CD1c-positive myeloid dendritic cell (primary cell): ENCODE measurements at regions not wholly inside any gene's neighbourhood (a gene's known extent, or its start where the extent isn't known, plus 50 kb on each side); places are given as distances from the start of the nearest gene placed in this dataset.

ENCODE experiments used
- DNase-seq: peaks from one replicate; pipeline ENCODE4 v3.0.0-alpha.2; 2016; ENCODE audit errors: extremely low spot score

DNA sequence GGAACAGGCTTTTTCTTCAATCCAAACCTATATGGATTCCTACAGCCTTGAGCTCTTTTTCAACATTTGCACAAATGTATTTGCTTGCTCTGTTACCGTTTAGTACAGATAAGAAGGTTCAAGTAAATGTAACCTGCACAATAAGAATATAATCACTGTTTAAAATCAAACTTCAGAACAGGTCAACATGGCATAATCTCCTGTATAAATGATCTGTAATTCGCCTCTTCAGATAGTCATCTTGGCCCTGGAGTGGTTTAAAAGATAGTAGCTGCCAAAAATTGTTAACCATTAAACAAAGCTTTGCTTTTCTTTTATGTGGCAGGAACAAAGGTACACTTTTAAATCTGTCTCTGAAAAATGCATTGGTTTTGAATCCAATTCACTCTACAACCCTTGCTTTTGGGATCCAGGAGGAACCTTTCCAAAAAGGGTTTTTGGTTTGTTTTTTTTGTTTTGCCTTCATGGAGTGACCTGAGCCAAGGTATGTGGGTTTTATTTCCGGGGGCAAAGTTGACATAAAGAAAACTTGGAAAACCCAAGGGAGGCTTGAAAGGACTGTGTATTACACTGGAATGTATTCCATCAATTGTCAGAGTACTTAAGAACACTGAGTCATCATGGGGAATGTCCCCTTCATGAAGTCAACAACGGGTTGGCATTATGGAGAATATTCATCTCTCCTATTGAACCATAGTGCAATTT, 210.4 kb upstream of the HCCS start:
- DNase-seq: no peak

DNA sequence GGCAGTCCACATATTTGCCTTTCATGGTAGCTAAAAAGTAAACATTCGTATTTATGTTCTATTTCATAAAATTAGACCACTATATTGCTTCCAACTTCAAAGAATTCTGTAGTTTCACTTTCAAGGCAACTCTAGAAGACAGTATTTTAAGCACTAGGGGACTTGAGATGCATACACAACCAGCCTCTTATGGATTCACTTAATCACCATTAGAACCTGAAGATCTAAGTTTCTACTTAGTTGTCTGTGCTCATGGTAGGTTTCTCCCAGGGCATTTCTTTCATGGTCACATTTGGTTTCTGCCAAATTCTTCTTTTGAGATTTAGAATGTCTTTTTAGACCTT, 209.9 kb upstream of the HCCS start:
- no peak for DNase-seq

DNA sequence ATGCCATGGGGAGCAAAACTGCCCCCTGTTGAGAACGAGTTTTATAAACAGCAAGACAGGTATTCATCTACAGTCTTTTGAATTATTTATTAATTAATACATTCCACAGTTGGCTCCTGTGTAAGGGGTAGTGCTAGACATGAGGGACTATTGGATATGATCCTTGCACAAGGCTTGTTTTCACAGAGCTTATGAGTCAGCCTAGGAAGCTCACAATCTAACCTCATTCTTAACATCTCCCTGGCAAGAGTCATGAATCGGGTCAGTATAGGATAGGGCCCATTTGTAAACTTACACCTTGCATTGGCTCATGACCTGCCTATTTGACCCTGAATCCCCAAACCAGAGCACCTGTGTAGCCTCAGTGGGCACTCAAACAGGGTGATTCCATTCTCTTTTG, 209.1 kb upstream of the HCCS start:
- DNase-seq: no peak

DNA sequence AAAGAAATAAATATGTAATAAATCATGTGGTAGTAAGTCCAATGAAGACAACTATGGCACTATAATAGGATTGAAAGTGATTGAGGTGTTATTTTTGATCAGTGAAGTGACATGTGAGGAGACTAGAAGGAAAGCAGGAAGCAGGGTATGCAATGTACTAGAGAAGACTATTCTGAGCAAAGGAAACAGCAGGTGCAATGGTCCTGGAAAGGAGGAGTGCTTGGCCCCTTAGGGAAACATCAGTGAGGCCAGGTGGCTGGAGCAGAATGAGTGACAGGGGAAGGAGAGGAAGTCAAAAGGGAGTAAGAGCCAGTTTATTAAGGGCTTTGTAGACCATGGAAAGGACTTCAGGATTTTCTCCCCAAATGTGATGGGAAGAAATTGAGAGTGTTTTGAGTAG, 207.6 kb upstream of the HCCS start:
- no peak for DNase-seq

DNA sequence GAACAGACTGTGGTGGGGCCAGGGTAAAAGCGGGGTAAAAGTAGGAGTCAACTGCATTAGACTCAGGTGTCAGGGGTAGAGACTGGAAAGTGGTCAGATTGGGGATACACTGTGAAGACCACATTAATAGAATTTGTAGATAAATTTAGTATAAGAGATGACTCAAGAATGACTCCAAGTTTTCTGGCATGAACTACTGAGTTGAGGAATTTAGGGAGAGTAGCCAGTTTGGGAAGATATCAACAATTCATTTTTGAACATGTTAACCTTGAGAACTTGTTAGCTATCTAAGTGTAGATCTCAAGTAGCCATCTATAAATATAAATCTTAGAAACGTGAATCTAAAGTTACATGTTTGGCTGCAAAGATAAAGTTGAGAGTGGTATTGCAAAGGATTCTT, 206.9 kb upstream of the HCCS start:
- no peak for DNase-seq

DNA sequence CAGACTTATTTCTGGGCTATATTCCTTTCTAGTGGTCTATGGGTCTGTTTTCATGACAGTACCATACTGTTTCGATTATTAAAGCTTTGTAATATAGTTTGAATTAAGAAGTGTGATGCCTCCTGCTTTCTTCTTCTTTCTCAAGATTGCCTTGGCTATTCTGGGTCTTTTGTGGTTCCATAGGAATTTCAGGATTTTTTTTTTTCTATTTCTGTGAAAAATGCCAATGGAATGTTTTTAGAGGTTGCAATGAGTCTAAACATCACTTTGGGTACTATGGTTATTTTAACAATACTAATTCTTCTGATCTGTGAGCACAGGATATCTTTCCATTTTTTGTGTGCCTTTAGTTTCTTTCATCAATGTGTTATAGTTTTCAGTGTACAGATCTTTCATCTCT, 204.3 kb upstream of the HCCS start:
- no peak for DNase-seq

DNA sequence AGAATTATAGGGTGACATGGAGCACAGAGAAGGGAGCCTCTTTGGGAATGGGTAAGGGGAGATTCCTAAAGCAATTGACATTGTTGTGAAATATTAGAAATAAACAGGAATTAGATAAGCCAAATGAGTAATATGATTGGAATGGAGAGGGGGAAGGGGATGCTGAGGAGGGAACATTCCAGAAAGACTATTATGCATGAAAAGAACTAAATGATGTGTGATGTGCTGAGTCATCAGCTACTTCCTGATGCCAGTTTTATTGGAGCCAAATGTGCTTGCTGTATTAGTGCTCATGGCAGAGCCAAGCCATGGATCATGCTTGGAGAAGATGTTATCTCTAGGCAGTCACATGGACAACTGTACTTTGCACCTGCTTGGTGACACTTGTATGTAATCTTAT, 189.0 kb upstream of the HCCS start:
- no peak for DNase-seq

DNA sequence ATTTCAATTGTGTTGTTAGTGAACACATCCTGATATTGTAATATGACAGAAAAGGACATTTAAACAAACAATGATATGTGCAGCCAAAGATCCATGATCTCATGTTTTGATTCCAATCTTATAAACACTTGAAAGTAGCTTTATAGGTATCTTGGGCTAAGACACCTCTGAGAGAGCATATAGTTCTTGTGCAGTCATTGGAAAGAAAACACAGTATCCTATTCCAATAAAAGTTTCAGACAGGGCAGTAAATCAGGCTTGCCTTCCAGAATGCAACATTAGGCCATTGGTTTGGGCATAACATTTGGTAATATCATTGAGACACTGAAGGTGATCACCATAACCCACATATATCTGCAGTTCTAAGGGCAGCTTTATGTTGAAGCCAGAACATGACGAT, 188.3 kb upstream of the HCCS start:
- DNase-seq: no peak

DNA sequence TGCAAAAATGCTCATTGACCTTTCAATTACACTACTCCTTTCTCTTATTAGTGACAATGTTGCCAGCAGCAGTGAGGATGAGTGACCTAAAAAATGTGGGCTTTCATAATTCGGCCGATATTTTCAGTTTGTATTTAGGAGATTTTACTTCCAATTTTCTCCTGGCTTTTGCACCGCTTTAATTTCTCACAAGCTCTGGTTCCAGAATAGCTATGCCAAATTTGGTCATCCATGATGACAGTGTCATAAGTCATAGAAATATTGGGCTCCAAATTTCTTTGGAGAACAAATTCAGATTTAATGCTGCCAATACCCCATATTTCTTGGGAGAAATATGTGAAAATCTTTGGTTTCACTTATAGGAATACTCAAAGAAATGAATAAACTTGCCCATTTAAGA, 187.7 kb upstream of the HCCS start:
- DNase-seq: no peak

DNA sequence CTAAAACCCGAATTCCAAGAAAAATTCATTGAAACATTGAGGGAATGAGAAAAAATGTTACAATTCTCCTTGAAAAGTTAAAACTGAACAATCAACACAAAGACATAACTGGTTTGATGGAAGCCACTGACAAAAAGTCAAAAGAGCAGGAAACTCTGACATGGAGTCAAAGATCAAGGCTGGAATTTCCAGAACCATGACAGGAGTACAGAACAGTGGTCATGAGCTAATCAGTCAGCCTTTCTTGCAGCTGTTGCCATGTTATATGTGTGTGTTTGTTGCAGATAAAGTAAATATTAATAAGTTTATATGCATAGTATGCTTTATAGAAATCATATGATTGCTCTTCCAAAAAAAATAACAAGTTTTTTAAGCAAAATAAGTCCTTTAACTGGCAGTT, 184.7 kb upstream of the HCCS start:
- DNase-seq: no peak

DNA sequence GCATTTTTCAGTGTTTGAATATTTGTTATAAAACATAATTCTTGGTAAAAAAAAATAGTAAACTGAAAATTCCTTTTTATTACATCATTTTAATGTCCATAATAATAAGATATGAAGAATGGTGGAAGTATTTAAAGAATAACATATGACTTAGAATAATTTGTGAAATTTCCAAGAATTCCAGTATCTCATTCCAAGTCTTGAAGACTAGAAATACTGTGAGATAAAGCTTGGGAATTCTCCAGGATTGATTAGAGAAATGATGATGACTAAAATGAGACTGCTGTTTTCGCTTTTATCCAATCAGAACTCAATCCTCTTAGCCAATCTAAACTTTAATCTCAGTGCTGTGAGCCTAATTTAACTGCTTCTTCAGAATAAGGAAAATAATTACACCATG, 184.2 kb upstream of the HCCS start:
- no peak for DNase-seq

DNA sequence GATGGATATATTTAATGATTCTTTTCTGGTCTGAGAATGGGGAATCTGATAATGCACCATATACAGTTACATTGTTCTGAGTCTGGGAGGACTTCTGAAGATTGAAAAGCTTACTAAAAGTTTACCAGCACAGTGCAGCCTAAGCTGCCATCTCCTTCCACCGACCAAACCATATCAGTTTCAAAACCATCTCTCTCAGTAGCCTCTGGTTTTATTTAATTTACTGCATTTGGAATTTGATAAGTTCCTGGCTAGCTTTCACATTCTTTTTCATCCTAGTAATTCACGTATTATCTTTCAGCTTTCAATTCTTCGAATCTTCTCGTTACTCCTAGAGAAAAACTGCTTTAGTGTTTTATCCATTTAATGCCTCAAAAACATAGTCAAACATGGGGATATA, 181.4 kb upstream of the HCCS start:
- DNase-seq: no peak

DNA sequence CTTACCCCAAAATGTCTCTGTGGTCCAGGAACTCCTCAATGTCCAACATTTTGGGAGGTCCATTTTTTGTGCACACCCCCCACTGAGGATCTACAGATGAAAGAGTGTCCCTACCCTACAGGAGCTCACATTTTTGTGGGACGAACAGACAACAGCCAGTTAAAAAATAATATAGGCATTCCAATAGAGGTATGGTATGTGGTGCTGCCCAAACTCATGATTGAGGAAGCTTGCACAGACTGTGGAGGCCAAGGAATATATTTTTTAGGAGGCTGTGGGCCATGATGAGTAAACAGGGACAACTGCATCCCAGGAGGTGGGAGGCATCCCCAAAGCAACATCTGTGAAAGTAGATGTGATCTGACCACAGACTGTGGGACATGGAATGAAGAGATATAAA, 181.0 kb upstream of the HCCS start:
- no peak for DNase-seq

DNA sequence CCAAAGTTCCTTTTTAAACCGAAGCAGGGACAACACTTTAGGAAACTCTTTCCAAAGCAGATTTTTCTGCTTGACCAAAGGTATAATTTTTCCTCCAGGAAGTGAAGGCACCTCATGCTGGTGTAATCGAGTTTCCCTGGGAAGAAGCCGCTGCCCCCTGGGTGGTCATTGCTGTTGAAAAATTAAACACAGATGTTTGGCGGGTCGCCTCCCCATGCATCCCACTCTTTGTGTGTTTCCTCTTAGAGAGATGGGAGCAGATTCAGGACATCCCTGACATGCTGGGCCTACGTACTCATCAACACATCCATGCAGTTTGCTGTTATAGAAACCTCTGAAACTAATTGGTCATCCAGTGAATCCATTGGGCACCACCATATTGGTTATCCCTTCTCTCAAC, 179.2 kb upstream of the HCCS start:
- no peak for DNase-seq

DNA sequence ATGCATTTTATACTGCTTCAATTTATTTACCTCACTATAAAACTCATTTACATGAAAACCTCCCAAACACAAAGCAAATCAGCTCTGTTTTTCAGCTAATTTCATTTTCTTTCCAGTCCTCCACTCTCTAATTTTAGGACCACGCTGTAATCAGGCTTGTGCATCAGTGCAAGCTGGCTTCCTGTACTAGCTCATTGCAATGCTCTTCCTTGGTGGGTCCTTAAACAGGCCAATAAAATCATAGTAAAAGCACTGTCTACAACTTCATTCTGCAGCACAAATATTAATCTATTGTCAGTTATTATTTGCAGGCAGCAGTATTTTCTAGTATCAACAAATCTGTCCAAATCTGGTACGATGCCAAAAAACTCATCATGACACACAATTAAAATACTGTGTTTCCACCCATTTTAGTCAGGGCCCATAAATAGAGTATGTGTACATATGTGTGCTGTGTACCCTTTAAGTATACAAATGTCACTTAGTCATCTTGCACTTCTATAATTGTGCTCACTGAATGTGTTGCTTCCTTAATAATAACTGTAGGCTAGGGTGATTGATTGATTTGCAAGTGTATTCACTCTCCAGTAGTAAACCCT, 178.2 kb upstream of the HCCS start:
- no peak for DNase-seq

DNA sequence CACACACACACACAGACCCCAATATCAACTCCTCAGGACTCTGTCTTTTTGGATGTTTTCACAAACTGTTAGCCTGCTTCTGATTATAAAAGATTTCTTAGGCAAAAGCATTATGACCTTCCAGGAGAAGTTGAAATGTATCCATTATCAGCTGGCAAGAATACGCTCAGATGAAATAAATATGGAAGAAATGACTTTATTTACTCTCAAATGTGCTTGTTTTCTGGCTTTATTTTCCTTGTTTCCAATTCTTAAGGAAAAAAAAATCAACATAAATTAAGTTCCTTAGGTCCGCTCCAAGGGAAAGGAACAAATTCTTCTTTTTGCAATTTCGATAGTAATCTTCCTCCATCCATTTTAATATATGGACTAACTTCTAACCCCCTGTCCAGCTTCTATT, 175.6 kb upstream of the HCCS start:
- no peak for DNase-seq

DNA sequence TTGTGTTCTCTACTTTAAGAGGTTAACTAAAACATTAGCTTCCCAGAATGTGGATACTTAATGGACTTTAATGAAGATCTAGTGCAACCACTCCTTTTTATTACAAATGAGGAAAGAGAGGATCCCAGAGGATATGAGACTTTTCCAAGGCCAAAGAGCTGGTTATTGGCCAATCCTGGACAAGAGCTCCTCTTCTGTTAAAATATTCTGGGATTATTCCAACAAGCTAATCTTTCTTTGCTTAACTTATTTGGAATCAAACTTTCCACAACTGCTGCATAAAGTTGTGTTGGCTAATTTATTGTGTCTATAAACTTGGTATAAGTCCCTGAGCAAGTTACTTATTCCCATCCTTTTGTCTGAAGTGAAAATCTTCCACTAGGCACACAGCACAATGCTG, 174.2 kb upstream of the HCCS start:
- no peak for DNase-seq

DNA sequence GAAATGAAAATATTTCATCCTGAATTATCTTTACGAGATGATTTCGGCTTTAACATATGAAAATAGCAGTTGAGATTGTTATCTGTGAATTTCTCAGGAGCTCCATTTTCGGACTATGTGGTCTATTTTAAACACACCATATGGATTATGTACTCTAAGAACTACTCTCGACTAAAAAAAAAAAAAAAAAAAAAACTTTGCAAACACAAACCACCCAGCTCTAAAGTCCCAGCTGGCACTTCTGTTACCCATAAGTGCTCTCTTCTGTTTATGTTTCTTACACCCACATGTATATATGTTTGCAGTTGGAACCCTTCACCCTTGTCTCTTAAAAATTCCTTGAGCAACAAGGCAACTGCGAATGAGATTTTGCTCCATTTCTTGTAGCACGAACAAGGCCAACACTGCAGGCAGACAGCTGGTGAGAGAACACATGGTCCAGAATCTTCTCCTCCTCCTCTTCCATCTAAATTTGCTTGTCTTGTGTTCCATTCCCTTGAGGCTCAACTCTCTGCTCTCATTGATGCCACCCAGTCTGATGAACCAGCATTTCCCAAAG, 172.7 kb upstream of the HCCS start:
- no peak for DNase-seq

DNA sequence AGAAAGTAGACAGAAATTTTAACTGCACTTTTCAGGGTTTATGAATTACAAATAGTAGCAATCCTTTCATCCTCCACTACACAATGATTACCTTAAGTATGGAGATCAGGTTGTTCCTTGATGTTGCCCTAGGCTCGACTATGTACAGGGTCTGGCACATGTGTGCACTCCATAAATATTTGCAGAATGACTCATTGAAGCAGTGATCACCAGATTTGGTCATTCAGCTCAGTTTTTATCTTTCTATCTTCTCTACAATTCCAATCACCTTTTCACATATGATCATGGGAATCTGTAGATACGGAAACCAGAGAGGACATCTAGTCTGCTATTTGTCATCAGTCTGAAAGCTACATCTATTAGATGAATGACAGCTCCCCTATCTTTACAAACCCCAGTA, 171.7 kb upstream of the HCCS start:
- no peak for DNase-seq

DNA sequence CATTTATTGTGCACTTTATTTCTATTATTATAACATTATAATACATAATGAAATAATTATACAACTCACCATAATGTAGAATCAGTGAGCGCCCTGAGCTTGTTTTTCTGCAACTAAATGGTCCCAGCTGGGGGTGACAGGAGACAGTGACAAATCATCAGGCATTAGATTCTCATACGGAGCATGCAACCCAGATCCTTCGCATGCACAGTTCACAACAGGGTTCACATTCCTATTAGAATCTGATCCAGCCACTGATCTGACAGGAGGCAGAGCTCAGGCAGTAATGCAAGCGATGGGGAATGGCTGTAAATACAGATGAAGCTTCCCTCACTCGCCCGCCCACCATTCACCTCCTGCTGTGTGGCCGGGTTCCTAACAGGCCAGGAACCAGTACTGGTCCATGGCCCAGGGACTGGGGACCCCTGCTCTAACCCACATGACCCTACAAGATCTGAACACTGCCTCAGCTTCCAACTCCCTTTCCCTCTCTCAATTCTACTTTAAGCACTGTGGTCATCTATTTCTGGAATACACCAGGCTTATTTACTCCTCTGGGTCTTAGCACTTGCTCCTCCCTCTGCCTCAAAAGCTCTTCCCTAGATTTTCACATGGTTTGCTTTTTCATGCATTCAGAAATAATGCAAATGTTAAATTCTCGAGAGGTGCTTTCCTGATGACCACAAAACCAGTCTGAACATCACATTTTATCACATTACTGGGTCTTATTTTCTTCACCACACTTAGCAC, 166.8 kb upstream of the HCCS start:
- DNase-seq: no peak

DNA sequence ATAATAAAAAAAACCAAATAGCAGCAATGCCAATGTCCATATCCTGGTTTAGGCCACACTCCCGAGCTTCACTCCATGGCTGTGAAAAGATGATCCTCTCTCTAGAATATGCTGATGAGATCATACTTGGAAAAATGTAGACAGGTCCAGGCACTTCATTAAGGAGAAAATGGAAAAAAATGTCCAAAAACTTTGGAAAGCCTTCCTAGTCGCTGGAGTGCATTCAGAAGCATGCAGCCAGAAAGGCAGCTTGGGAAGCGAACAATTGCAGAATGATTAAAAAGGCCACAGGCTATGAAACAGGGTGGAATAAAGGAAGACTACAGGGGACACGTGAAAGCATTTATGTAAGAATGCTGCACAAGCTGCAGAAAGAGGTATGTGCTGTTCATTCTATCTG, 165.6 kb upstream of the HCCS start:
- no peak for DNase-seq

DNA sequence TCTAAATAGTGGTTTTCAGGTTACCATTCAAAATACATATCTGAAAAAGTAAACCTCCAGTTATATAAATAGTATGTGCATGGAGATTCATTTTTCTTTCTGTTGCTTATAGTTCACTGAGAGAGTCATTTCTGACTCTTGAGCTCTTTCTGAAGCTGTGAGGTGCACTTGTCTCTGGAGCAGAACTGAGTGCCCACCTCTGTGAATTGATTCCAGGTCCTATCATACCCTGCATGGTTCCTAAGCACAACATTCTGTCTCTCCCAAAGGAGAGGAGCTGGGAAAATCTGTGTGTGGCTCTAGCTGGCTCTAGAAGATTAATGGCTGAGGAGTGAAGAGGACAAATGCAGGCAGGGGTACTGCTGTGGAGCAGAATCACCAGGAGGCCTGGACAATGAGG, 161.6 kb upstream of the HCCS start:
- no peak for DNase-seq

DNA sequence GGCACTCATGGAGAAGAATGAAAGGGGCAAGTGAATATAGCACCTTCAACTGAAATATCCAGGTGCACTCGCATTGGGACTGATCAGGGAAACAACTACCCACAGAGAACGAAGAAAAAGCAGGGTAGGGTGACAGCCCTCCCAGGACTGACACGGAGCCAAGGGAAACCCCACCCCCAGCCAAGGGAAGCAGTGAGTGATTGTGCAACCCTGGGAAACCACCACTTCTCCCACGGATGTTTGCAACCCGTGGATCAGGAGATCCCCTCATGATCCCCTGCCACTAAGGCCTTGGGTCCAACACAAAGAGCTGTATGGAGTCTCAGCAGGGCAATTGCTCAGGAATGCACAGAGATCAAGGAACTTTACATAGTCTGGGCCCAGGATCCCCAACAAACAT, 158.5 kb upstream of the HCCS start:
- no peak for DNase-seq
